HG03460 (cell line): ENCODE measurements at regions not wholly inside any gene's neighbourhood (a gene's known extent, or its start where the extent isn't known, plus 50 kb on each side); places are given as distances from the start of the nearest gene placed in this dataset.
"Not testable (repeated sequence)": the region's sequence is repeated elsewhere in the genome, so short reads cannot be mapped to it uniquely, and the experiment has no call there.

Experiments
- ATAC-seq: cut with Tn5 transposase; IDR thresholded peaks from one replicate; pipeline ENCODE4 v1.9.1; 2021; ENCODE audit not compliant: unreplicated experiment

GRCh38 chr15:38930851-38931572, 366.4 kb upstream of the RASGRP1 start:
- no peak for ATAC-seq

GRCh38 chr15:38941399-38941953, 376.9 kb upstream of the RASGRP1 start:
- no peak for ATAC-seq

- ATAC-seq, result no peak
Measured at GRCh38 chr15:38944536-38944935, 379.9 kb upstream of the RASGRP1 start.

- no peak for ATAC-seq
Measured at GRCh38 chr15:38945551-38946298, 381.1 kb upstream of the RASGRP1 start.

- no peak for ATAC-seq
Measured at GRCh38 chr15:38954090-38954489, 389.5 kb upstream of the RASGRP1 start.

- no peak for ATAC-seq
Measured at GRCh38 chr15:38961456-38961855, 396.8 kb upstream of the RASGRP1 start.

- ATAC-seq, result no peak
Measured at GRCh38 chr15:38961931-38962330, 397.3 kb upstream of the RASGRP1 start.

GRCh38 chr15:38972831-38973230, 408.2 kb upstream of the RASGRP1 start:
- ATAC-seq, result no peak

GRCh38 chr15:38975282-38975990, 410.8 kb upstream of the RASGRP1 start:
- no peak for ATAC-seq

- ATAC-seq, result no peak
Measured at GRCh38 chr15:38991126-38991525, 426.5 kb upstream of the RASGRP1 start.

GRCh38 chr15:38991701-38992100, 427.1 kb upstream of the RASGRP1 start:
- no peak for ATAC-seq

GRCh38 chr15:38992506-38992905, 427.9 kb upstream of the RASGRP1 start:
- ATAC-seq, result no peak

- no peak for ATAC-seq
Measured at GRCh38 chr15:38992930-38993329, 428.3 kb upstream of the RASGRP1 start.

- ATAC-seq, result no peak
Measured at GRCh38 chr15:38994310-38994709, 429.7 kb upstream of the RASGRP1 start.

- ATAC-seq, result no peak
Measured at GRCh38 chr15:38996111-38996631, 431.6 kb upstream of the RASGRP1 start.

- ATAC-seq, result no peak
Measured at GRCh38 chr15:38997841-38998240, 433.2 kb upstream of the RASGRP1 start.

GRCh38 chr15:39000008-39000734, 435.6 kb upstream of the RASGRP1 start:
- no peak for ATAC-seq

- no peak for ATAC-seq
Measured at GRCh38 chr15:39009740-39010139, 445.1 kb upstream of the RASGRP1 start.

- not testable (repeated sequence) for ATAC-seq
Measured at GRCh38 chr15:39011066-39011465, 446.5 kb upstream of the RASGRP1 start.

GRCh38 chr15:39013262-39013661, 448.6 kb upstream of the RASGRP1 start:
- ATAC-seq, result no peak

GRCh38 chr15:39014682-39015081, 450.1 kb upstream of the RASGRP1 start:
- ATAC-seq, result no peak
